ENCODE measurements at regions not wholly inside any gene's neighbourhood (a gene's known extent, or its start where the extent isn't known, plus 50 kb on each side); places are given as distances from the start of the nearest gene placed in this dataset.
"Not testable (repeated sequence)": the region's sequence is repeated elsewhere in the genome, so short reads cannot be mapped to it uniquely, and the experiment has no call there.

GRCh38 chr17:21573961-21574610 is 118.2 kb upstream of the KCNJ18 start:
- no peak for DNase-seq
- Mint-ChIP-seq H3K27me3 (peaks cover 15% of the 10 kb centered on the region), H3K9me3 (peaks cover 10% of the 10 kb centered on the region), H3K4me1 (no peaks in the 10 kb centered on the region), H3K4me3 (peak overlapping the region; percentile 19), H3K27ac (no peak overlapping the region), H3K36me3 (ENCODE audit: low read depth) (no peaks in the 10 kb centered on the region)
- TF ChIP-seq CTCF (IDR thresholded peaks at IDR 0.05), result no peak
- intact Hi-C loops (cut with micrococcal nuclease), result no loop called here
- no peak for ATAC-seq (ENCODE audit: low read depth)
- ChIA-PET CTCF (no interaction called here), POLR2A (no interaction called here)

GRCh38 chr17:21574611-21575255 is 117.6 kb upstream of the KCNJ18 start:
- DNase-seq, result not testable (repeated sequence)

GRCh38 chr17:21578783-21579182 is 113.5 kb upstream of the KCNJ18 start:
- H3K27me3 Mint-ChIP-seq; H3K4me3 Mint-ChIP-seq; H3K36me3 Mint-ChIP-seq (ENCODE audit: low read depth); DNase-seq; POLR2A ChIA-PET; CTCF ChIA-PET; H3K27ac Mint-ChIP-seq; intact Hi-C loops (cut with micrococcal nuclease); H3K9me3 Mint-ChIP-seq; H3K4me1 Mint-ChIP-seq; ATAC-seq (ENCODE audit: low read depth): not testable (repeated sequence)

More at GRCh38 chr17:21574611-21575255, 117.6 kb upstream of the KCNJ18 start:
- H3K4me1 Mint-ChIP-seq; ATAC-seq (ENCODE audit: low read depth); intact Hi-C loops (cut with micrococcal nuclease); H3K36me3 Mint-ChIP-seq (ENCODE audit: low read depth); H3K27ac Mint-ChIP-seq; CTCF ChIA-PET; H3K4me3 Mint-ChIP-seq; POLR2A ChIA-PET; H3K9me3 Mint-ChIP-seq: not testable (repeated sequence)
- H3K27me3 Mint-ChIP-seq, result peaks cover 16% of the 10 kb centered on the region

GRCh38 chr17:21592774-21593173 is 99.5 kb upstream of the KCNJ18 start:
- no peak for DNase-seq
- TF ChIP-seq CTCF (IDR thresholded peaks at IDR 0.05), result no peak
- POLR2A ChIA-PET, result no interaction called here
- no peak for ATAC-seq (ENCODE audit: low read depth)
- H3K27me3 Mint-ChIP-seq, result peaks cover 3% of the 10 kb centered on the region
- no peaks in the 10 kb centered on the region for H3K4me1 Mint-ChIP-seq
- H3K27ac Mint-ChIP-seq, result no peak overlapping the region
- CTCF ChIA-PET, result no interaction called here
- H3K36me3 Mint-ChIP-seq (ENCODE audit: low read depth), result no peaks in the 10 kb centered on the region
- H3K4me3 Mint-ChIP-seq, result no peak overlapping the region
- intact Hi-C loops (cut with micrococcal nuclease), result no loop called here
- no peaks in the 10 kb centered on the region for H3K9me3 Mint-ChIP-seq

- POLR2A ChIA-PET; H3K9me3 Mint-ChIP-seq; intact Hi-C loops (cut with micrococcal nuclease); CTCF ChIA-PET; H3K27ac Mint-ChIP-seq; DNase-seq; H3K4me1 Mint-ChIP-seq; H3K4me3 Mint-ChIP-seq; H3K27me3 Mint-ChIP-seq; ATAC-seq (ENCODE audit: low read depth); H3K36me3 Mint-ChIP-seq (ENCODE audit: low read depth): not testable (repeated sequence)
Measured at GRCh38 chr17:21593452-21594105, 98.7 kb upstream of the KCNJ18 start.

GRCh38 chr17:21595086-21595485 is 97.2 kb upstream of the KCNJ18 start:
- peaks cover 11% of the 10 kb centered on the region for H3K27me3 Mint-ChIP-seq
- no peaks in the 10 kb centered on the region for H3K9me3 Mint-ChIP-seq
- H3K4me3 Mint-ChIP-seq, result no peak overlapping the region
- ChIA-PET CTCF (no interaction called here), POLR2A (no interaction called here)
- H3K36me3 Mint-ChIP-seq (ENCODE audit: low read depth), result no peaks in the 10 kb centered on the region
- TF ChIP-seq CTCF (IDR thresholded peaks at IDR 0.05), result no peak
- intact Hi-C loops (cut with micrococcal nuclease), result no loop called here
- DNase-seq, result no peak
- no peaks in the 10 kb centered on the region for H3K4me1 Mint-ChIP-seq
- no peak for ATAC-seq (ENCODE audit: low read depth)
- no peak overlapping the region for H3K27ac Mint-ChIP-seq

All from activated B cell treated with CpG ODN at 0.5 μM for 24 hours (primary cell).